ENCODE measurements at regions not wholly inside any gene's neighbourhood (a gene's known extent, or its start where the extent isn't known, plus 50 kb on each side); places are given as distances from the start of the nearest gene placed in this dataset.

- 24 to 33% (median 29%) methylated on average over 5 of the region's 5 CpGs for WGBS, 5 donors
- Histone ChIP-seq H3K36me3 (no peaks in the 10 kb centered on the region), H3K9me3 (peaks cover 0 to 10% (median 4%) of the 10 kb centered on the region in 4 donors), H3K27me3 (no peaks in the 10 kb centered on the region), H3K4me1 (peaks cover 0 to 37% (median 8%) of the 10 kb centered on the region in 4 donors), H3K4me3 (no peak overlapping the region), H3K27ac (no peak overlapping the region)
- TF ChIP-seq, protein P1, sequence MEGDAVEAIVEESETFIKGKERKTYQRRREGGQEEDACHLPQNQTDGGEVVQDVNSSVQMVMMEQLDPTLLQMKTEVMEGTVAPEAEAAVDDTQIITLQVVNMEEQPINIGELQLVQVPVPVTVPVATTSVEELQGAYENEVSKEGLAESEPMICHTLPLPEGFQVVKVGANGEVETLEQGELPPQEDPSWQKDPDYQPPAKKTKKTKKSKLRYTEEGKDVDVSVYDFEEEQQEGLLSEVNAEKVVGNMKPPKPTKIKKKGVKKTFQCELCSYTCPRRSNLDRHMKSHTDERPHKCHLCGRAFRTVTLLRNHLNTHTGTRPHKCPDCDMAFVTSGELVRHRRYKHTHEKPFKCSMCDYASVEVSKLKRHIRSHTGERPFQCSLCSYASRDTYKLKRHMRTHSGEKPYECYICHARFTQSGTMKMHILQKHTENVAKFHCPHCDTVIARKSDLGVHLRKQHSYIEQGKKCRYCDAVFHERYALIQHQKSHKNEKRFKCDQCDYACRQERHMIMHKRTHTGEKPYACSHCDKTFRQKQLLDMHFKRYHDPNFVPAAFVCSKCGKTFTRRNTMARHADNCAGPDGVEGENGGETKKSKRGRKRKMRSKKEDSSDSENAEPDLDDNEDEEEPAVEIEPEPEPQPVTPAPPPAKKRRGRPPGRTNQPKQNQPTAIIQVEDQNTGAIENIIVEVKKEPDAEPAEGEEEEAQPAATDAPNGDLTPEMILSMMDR (IDR thresholded peaks at IDR 0.05), result peak in 5 of 7 experiments; percentile 21 to 71 (median 53)
- TF ChIP-seq POLR2A (IDR thresholded peaks at IDR 0.05), result no peak
- intact Hi-C loops (cut with DNase I; ENCODE audit: low total_unique reads), result no loop called here
- peak; percentile 75 to 94 for DNase-seq
Observed at GRCh38 chr14:38867561-38868150, 235.4 kb downstream of the SEC23A start.

GRCh38 chr14:38866461-38866860, 236.6 kb downstream of the SEC23A start:
- Histone ChIP-seq H3K36me3 (no peaks in the 10 kb centered on the region), H3K27me3 (no peaks in the 10 kb centered on the region), H3K4me1 (peaks cover 0 to 37% (median 8%) of the 10 kb centered on the region in 4 donors), H3K27ac (no peak overlapping the region), H3K4me3 (no peak overlapping the region), H3K9me3 (peaks cover 0 to 10% (median 4%) of the 10 kb centered on the region in 4 donors)
- no peak for TF ChIP-seq POLR2A (IDR thresholded peaks at IDR 0.05)
- no peak for DNase-seq
- WGBS, 5 donors, result 31 to 51% (median 35%) methylated on average over 4 of the region's 4 CpGs
- intact Hi-C loops (cut with DNase I; ENCODE audit: low total_unique reads), result no loop called here

DNA sequence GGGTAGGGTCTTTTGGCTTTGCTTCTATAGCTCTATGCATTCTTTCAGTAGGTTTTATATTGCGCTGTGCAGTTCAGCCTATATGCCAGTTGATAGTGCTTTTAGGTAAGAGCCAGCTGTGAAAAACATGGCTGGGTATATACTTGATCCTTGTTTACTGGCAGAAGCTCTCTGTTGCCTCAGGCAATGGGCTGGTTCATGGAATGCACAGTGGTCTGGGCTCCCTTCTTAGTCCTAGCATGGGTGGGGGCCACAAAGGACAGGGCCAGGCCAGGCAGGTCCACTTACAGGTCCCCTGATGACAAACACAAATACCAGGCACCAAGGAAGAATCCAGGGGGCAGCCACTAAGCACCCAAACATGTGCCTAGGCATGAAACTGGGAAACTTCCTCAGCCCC, 240.7 kb downstream of the SEC23A start:
- 94 to 100% (median 96%) methylated on average over 1 of the region's 1 CpG for WGBS, 5 donors
- no peaks in the 10 kb centered on the region for H3K27me3 ChIP-seq
- no peak overlapping the region for H3K27ac ChIP-seq
- TF ChIP-seq EP300 (IDR thresholded peaks at IDR 0.05) (no peak), POLR2A (IDR thresholded peaks at IDR 0.05) (no peak), POLR2AphosphoS5 (IDR thresholded peaks at IDR 0.05) (no peak)
- TF ChIP-seq, protein P1 (IDR thresholded peaks at IDR 0.05), result no peak
- peaks cover 0 to 10% (median 4%) of the 10 kb centered on the region in 4 donors for H3K9me3 ChIP-seq
- intact Hi-C loops (cut with DNase I; ENCODE audit: low total_unique reads), result no loop called here
- no peaks in the 10 kb centered on the region for H3K36me3 ChIP-seq
- no peak for DNase-seq
- H3K4me1 ChIP-seq, result peaks cover 0 to 13% (median 0%) of the 10 kb centered on the region in 4 donors
- H3K4me3 ChIP-seq, result no peak overlapping the region

DNA sequence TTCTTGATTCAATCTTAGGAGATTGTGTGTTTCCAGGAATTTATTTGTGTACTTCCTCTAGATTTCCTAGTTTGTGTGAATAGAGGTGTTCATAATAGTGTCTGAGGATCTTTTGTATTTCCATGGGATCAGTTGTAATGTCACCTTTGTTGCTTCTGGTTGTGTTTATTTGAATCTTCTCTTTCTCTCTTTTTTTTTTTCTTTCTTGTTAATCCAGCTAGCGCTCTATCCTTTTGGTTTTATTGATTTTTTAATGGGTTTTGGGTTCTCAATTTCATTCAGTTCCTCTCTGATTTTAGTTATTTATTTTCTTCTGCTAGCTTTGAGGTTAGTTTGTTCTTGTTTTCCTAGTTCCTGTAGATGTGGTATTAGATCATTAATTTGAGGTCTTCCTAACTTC, 242.5 kb downstream of the SEC23A start:
- WGBS, 5 donors, result 85 to 95% (median 94%) methylated on average over 1 of the region's 1 CpG
- intact Hi-C loops (cut with DNase I; ENCODE audit: low total_unique reads), result no loop called here

DNA sequence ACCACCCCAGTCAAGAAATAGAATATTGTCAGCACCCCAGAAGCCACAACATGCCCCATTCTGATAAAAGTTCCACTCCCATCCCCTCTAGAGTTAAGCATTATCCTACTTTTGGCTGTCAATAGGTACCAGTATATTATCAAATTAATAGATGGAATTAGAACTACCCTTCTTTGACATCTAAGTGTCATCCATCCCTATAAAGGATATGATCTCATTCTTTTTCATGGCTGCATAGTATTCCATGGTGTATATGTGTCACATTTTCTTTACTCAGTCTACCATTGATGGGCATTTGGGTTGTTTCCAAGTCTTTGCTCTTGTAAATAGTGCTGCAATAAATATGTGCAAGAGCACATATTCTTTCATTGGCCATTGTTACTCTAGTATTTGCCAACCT, 246.2 kb downstream of the SEC23A start:
- Histone ChIP-seq H3K36me3 (no peaks in the 10 kb centered on the region), H3K9me3 (no peaks in the 10 kb centered on the region), H3K27ac (no peak overlapping the region), H3K4me3 (no peak overlapping the region), H3K4me1 (no peaks in the 10 kb centered on the region), H3K27me3 (no peaks in the 10 kb centered on the region)
- DNase-seq, result no peak
- no peak for TF ChIP-seq EP300 (IDR thresholded peaks at IDR 0.05)
- TF ChIP-seq POLR2AphosphoS5 (IDR thresholded peaks at IDR 0.05), result no peak
- no peak for TF ChIP-seq POLR2A (IDR thresholded peaks at IDR 0.05)
- TF ChIP-seq, protein P1 (IDR thresholded peaks at IDR 0.05), result no peak
- intact Hi-C loops (cut with DNase I; ENCODE audit: low total_unique reads), result no loop called here

More for the DNA sequence above, 242.5 kb downstream of the SEC23A start:
- TF ChIP-seq POLR2AphosphoS5 (IDR thresholded peaks at IDR 0.05), result no peak
- Histone ChIP-seq H3K27ac (no peak overlapping the region), H3K27me3 (no peaks in the 10 kb centered on the region), H3K9me3 (peaks cover 0 to 10% (median 4%) of the 10 kb centered on the region in 4 donors), H3K4me1 (no peaks in the 10 kb centered on the region), H3K36me3 (no peaks in the 10 kb centered on the region), H3K4me3 (no peak overlapping the region)
- DNase-seq, result no peak

Measured in stomach (tissue), 8 donors.